ENCODE measurements at regions not wholly inside any gene's neighbourhood (a gene's known extent, or its start where the extent isn't known, plus 50 kb on each side); places are given as distances from the start of the nearest gene placed in this dataset.
"Not testable (repeated sequence)": the region's sequence is repeated elsewhere in the genome, so short reads cannot be mapped to it uniquely, and the experiment has no call there.

GRCh38 chr4:18180122-18180521 is 158.6 kb upstream of the LCORL start:
- no peak for DNase-seq

- DNase-seq, result no peak
Measured at GRCh38 chr4:18171896-18172295, 150.3 kb upstream of the LCORL start.

GRCh38 chr4:18167831-18168230 is 146.3 kb upstream of the LCORL start:
- DNase-seq, result no peak

GRCh38 chr4:18166925-18167324 is 145.4 kb upstream of the LCORL start:
- no peak for DNase-seq

GRCh38 chr4:18162453-18162852 is 140.9 kb upstream of the LCORL start:
- no peak for DNase-seq

- not testable (repeated sequence) for DNase-seq
Measured at GRCh38 chr4:18159117-18159912, 137.8 kb upstream of the LCORL start.

GRCh38 chr4:18155067-18156041 is 133.8 kb upstream of the LCORL start:
- no peak for DNase-seq

GRCh38 chr4:18138076-18138665 is 116.6 kb upstream of the LCORL start:
- no peak for DNase-seq

GRCh38 chr4:18134111-18134510 is 112.6 kb upstream of the LCORL start:
- DNase-seq, result no peak

GRCh38 chr4:18130256-18130655 is 108.7 kb upstream of the LCORL start:
- DNase-seq, result no peak

GRCh38 chr4:18128241-18128640 is 106.7 kb upstream of the LCORL start:
- no peak for DNase-seq

GRCh38 chr4:18127030-18127429 is 105.5 kb upstream of the LCORL start:
- DNase-seq, result no peak

GRCh38 chr4:18113710-18114331 is 92.3 kb upstream of the LCORL start:
- no peak for DNase-seq

GRCh38 chr4:18111081-18111480 is 89.5 kb upstream of the LCORL start:
- no peak for DNase-seq

- DNase-seq, result no peak
Measured at GRCh38 chr4:18110099-18110498, 88.5 kb upstream of the LCORL start.

- DNase-seq, result no peak
Measured at GRCh38 chr4:18109676-18110075, 88.1 kb upstream of the LCORL start.

GRCh38 chr4:18107848-18108528 is 86.4 kb upstream of the LCORL start:
- DNase-seq, result not testable (repeated sequence)

GRCh38 chr4:18106620-18107019 is 85.1 kb upstream of the LCORL start:
- DNase-seq, result peak; percentile 15

- DNase-seq, result no peak
Measured at GRCh38 chr4:18105030-18106011, 83.8 kb upstream of the LCORL start.

- no peak for DNase-seq
Measured at GRCh38 chr4:18103876-18104605, 82.5 kb upstream of the LCORL start.
